ENCODE measurements at regions not wholly inside any gene's neighbourhood (a gene's known extent, or its start where the extent isn't known, plus 50 kb on each side); places are given as distances from the start of the nearest gene placed in this dataset.

DNA sequence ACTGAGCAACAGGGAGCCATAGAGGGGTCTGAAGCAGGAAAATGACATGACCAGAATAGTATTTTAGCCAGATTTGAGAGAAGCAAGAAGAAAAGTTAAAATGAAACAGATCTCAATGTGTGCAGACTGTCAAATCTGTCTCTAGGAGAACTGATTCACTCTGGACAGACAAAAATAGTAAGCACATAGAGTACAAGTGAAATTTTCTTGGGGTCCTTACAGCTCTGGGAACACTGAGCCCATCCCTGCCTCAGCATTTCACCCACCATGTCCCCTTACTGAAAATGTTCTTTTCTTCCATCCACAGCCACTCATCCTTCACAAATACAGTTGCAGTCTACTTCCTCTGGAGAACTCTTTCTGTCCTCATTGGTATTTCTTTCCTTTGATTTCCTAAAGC is 359.2 kb downstream of the MTX2 start:
- DNase-seq (ENCODE audit: low spot score), result no peak
- Histone ChIP-seq H3K27me3 (ENCODE audit: control insufficient read depth in 1 of 2, insufficient read depth in 2 of 2, low read length in 2 of 2) (peaks cover 3 to 20% of the 10 kb centered on the region in 2 experiments; a peak in 2 of 5 replicates), H3K4me1 (ENCODE audit: insufficient read depth, low read length) (no peaks in the 10 kb centered on the region), H3K4me2 (ENCODE audit: low read depth, low read length) (no peak overlapping the region), H3K27ac (ENCODE audit: extremely low read length, insufficient read depth, low read length) (no peak overlapping the region), H4K20me1 (ENCODE audit: insufficient read depth, low read length) (no peaks in the 10 kb centered on the region), H2AFZ (ENCODE audit: low read length) (no peak overlapping the region), H3K4me3 (replicated peaks in 1 of 3; ENCODE audit: insufficient read depth in 1 of 3, low read depth in 2 of 3, low read length in 3 of 3) (no peak overlapping the region), H3K9ac (ENCODE audit: insufficient read depth, low read depth, low read length) (no peak overlapping the region), H3K79me2 (ENCODE audit: insufficient read depth, low read length) (no peaks in the 10 kb centered on the region), H3K9me3 (ENCODE audit: low read length) (no peaks in the 10 kb centered on the region), H3K36me3 (replicated peaks in 1 of 2; ENCODE audit: control insufficient read depth in 1 of 2, insufficient read depth in 2 of 2, low read length in 2 of 2) (no peaks in the 10 kb centered on the region)
- POLR2A ChIA-PET, result no interaction called here
- TF ChIP-seq, protein P1, sequence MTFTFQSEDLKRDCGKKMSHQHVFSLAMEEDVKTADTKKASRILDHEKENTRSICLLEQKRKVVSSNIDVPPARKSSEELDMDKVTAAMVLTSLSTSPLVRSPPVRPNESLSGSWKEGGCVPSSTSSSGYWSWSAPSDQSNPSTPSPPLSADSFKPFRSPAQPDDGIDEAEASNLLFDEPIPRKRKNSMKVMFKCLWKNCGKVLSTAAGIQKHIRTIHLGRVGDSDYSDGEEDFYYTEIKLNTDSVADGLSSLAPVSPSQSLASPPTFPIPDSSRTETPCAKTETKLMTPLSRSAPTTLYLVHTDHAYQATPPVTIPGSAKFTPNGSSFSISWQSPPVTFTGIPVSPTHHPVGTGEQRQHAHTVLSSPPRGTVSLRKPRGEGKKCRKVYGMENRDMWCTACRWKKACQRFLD (CRISPR knock-in tag; IDR thresholded peaks at IDR 0.05; ENCODE audit: borderline replicate concordance), result no peak
- TF ChIP-seq CHD4 (IDR thresholded peaks at IDR 0.05; ENCODE audit: borderline replicate concordance, low read length) (no peak), STAT5B (CRISPR knock-in tag; IDR thresholded peaks at IDR 0.05) (no peak), ZKSCAN8 (CRISPR knock-in tag; IDR thresholded peaks at IDR 0.05; ENCODE audit: borderline replicate concordance) (no peak), POLR2A (IDR thresholded peaks at IDR 0.05; ENCODE audit: insufficient read depth in 1 of 2, low read depth in 2 of 2, low read length in 2 of 2) (no peak), BORCS8-MEF2B (CRISPR knock-in tag; IDR thresholded peaks at IDR 0.05) (no peak), SATB2 (CRISPR knock-in tag; IDR thresholded peaks at IDR 0.05) (no peak), SRSF9 (IDR thresholded peaks at IDR 0.05; ENCODE audit: borderline replicate concordance, insufficient read depth, low read depth, low read length, poor library complexity, severe bottlenecking) (no peak), PAWR (CRISPR knock-in tag; IDR thresholded peaks at IDR 0.05; ENCODE audit: borderline replicate concordance) (no peak), REL (CRISPR knock-in tag; conservative IDR thresholded peaks at IDR 0.05) (no peak), ZNF431 (CRISPR knock-in tag; IDR thresholded peaks at IDR 0.05; ENCODE audit: borderline replicate concordance, low read depth) (no peak), MBNL3 (CRISPR knock-in tag; conservative IDR thresholded peaks at IDR 0.05) (no peak), ZNF230 (CRISPR knock-in tag; IDR thresholded peaks at IDR 0.05) (no peak), ZNF616 (CRISPR knock-in tag; IDR thresholded peaks at IDR 0.05; ENCODE audit: low read depth) (no peak)
- TF ChIP-seq, protein P2, sequence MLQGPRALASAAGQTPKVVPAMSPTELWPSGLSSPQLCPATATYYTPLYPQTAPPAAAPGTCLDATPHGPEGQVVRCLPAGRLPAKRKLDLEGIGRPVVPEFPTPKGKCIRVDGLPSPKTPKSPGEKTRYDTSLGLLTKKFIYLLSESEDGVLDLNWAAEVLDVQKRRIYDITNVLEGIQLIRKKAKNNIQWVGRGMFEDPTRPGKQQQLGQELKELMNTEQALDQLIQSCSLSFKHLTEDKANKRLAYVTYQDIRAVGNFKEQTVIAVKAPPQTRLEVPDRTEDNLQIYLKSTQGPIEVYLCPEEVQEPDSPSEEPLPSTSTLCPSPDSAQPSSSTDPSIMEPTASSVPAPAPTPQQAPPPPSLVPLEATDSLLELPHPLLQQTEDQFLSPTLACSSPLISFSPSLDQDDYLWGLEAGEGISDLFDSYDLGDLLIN (CRISPR knock-in tag; IDR thresholded peaks at IDR 0.05; ENCODE audit: borderline replicate concordance), result no peak
- TF ChIP-seq, protein P3, sequence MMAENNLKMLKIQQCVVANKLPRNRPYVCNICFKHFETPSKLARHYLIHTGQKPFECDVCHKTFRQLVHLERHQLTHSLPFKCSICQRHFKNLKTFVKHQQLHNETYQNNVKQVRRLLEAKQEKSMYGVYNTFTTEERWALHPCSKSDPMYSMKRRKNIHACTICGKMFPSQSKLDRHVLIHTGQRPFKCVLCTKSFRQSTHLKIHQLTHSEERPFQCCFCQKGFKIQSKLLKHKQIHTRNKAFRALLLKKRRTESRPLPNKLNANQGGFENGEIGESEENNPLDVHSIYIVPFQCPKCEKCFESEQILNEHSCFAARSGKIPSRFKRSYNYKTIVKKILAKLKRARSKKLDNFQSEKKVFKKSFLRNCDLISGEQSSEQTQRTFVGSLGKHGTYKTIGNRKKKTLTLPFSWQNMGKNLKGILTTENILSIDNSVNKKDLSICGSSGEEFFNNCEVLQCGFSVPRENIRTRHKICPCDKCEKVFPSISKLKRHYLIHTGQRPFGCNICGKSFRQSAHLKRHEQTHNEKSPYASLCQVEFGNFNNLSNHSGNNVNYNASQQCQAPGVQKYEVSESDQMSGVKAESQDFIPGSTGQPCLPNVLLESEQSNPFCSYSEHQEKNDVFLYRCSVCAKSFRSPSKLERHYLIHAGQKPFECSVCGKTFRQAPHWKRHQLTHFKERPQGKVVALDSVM (CRISPR knock-in tag; IDR thresholded peaks at IDR 0.05), result no peak
- TF ChIP-seq, protein P4, sequence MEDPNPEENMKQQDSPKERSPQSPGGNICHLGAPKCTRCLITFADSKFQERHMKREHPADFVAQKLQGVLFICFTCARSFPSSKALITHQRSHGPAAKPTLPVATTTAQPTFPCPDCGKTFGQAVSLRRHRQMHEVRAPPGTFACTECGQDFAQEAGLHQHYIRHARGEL (CRISPR knock-in tag; IDR thresholded peaks at IDR 0.05), result no peak
- TF ChIP-seq, protein P5, sequence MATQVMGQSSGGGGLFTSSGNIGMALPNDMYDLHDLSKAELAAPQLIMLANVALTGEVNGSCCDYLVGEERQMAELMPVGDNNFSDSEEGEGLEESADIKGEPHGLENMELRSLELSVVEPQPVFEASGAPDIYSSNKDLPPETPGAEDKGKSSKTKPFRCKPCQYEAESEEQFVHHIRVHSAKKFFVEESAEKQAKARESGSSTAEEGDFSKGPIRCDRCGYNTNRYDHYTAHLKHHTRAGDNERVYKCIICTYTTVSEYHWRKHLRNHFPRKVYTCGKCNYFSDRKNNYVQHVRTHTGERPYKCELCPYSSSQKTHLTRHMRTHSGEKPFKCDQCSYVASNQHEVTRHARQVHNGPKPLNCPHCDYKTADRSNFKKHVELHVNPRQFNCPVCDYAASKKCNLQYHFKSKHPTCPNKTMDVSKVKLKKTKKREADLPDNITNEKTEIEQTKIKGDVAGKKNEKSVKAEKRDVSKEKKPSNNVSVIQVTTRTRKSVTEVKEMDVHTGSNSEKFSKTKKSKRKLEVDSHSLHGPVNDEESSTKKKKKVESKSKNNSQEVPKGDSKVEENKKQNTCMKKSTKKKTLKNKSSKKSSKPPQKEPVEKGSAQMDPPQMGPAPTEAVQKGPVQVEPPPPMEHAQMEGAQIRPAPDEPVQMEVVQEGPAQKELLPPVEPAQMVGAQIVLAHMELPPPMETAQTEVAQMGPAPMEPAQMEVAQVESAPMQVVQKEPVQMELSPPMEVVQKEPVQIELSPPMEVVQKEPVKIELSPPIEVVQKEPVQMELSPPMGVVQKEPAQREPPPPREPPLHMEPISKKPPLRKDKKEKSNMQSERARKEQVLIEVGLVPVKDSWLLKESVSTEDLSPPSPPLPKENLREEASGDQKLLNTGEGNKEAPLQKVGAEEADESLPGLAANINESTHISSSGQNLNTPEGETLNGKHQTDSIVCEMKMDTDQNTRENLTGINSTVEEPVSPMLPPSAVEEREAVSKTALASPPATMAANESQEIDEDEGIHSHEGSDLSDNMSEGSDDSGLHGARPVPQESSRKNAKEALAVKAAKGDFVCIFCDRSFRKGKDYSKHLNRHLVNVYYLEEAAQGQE (IDR thresholded peaks at IDR 0.05; ENCODE audit: borderline replicate concordance in 1 of 2, low read depth in 1 of 2, low read length in 2 of 2), result no peak
- FAIRE-seq, result no peak
- BruUV-seq (replicated peaks), result no TSS peak
- in situ Hi-C loops (cut with HindIII; ENCODE audit: extremely low pct_ligation_motif_present, low pct_unique_long_range_greater_than_20kb), result no loop called here
- ATAC-seq, result no peak
- intact Hi-C loops (cut with micrococcal nuclease; ENCODE audit: unreplicated experiment), result no loop called here
- CTCF ChIA-PET (ENCODE audit: low intra/inter-chr PET ratio, low total read pairs), result no interaction called here

Data from HepG2 (cell line).